HCT116 (cell line): ENCODE measurements at regions not wholly inside any gene's neighbourhood (a gene's known extent, or its start where the extent isn't known, plus 50 kb on each side); places are given as distances from the start of the nearest gene placed in this dataset.
"Not testable (repeated sequence)": the region's sequence is repeated elsewhere in the genome, so short reads cannot be mapped to it uniquely, and the experiment has no call there.

Experiments used
- ATAC-seq: fragments of 200-7000 bp; cut with Tn5 transposase; 2 replicates; pipeline ENCODE4 v1.9.1; 2020; ENCODE audit warnings: mild to moderate bottlenecking, moderate library complexity
- BruUV-seq: library from RNA; stranded (reverse); fragments of 400-500 nt; replicated peaks from 2 replicates; lab custom pipeline; 2021; lab: Mats Ljungman, UMichigan
- CTCF ChIA-PET: fragments of 300-600 bp; sonication (Branson Sonifier 250); formaldehyde crosslinking; loops from one replicate; lab custom pipeline; 2021; ENCODE audit warnings: antibody characterized with exemption; lab: Charles Lee
- POLR2A ChIA-PET: fragments of 300-600, 350-600 bp; sonication (Branson Sonifier 250); formaldehyde crosslinking; loops from one replicate; lab custom pipeline; 2021; ENCODE audit warnings: antibody characterized with exemption; lab: Charles Lee
- RAD21 ChIA-PET, 2 experiments: fragments of 300-600 bp; sonication (Branson Sonifier 250); formaldehyde crosslinking; loops; one replicate each; lab custom pipeline; 2023; ENCODE audit warnings: low total read pairs in 2 of 2; ENCODE audit not compliant: uncharacterized antibody in 2 of 2, unreplicated experiment in 2 of 2, low non-redundant PET in 1 of 2; lab: Charles Lee
- DNase-seq: peaks from one replicate; pipeline ENCODE4 v3.0.0-alpha.2; 2010; ENCODE audit warnings: low read depth, low spot score
- H2AFZ ChIP-seq: fragments of 200-600 bp; shearing (Covaris generic), sonication (generic); 2 replicates; pipeline ENCODE4 v1.6.1; 2017; ENCODE audit warnings: low read depth, mixed run types, mixed read lengths, antibody characterized with exemption, low read length; ENCODE audit not compliant: poor library complexity, severe bottlenecking
- H3K27ac ChIP-seq: 2 replicates; pipeline ENCODE4 v1.5.1; 2012; ENCODE audit warnings: low read depth, low read length
- H3K27me3 ChIP-seq: fragments of 200-600 bp; sonication (generic); 2 replicates; pipeline ENCODE4 v1.6.1; 2016; ENCODE audit warnings: mixed run types, low read length, mixed read lengths; ENCODE audit not compliant: insufficient read depth
- H3K36me3 ChIP-seq, 2 experiments: fragments of 200-500 bp in 1 of 2; fragments of 200-600 bp in 1 of 2; sonication (Bioruptor generic) in 1 of 2; sonication (generic) in 1 of 2; 2 replicates each; pipeline versions ENCODE4 v1.5.1 to v1.6.1; 2014 to 2016; ENCODE audit warnings: low read length in 2 of 2, inconsistent platforms in 1 of 2, mixed read lengths in 1 of 2, mixed run types in 1 of 2; ENCODE audit not compliant: insufficient read depth in 2 of 2, control insufficient read depth in 1 of 2
- H3K4me1 ChIP-seq, 2 experiments: fragments of 200-600 bp in 1 of 2; sonication (generic) in 1 of 2; 2 replicates each; pipeline versions ENCODE4 v1.5.1 to v1.6.1; 2012 to 2017; ENCODE audit warnings: low read length in 2 of 2, inconsistent platforms in 1 of 2, mild to moderate bottlenecking in 1 of 2, mixed read lengths in 1 of 2, mixed run types in 1 of 2, moderate library complexity in 1 of 2; ENCODE audit not compliant: insufficient read depth in 2 of 2, control insufficient read depth in 1 of 2
- H3K4me2 ChIP-seq: fragments of 200-600 bp; sonication (generic); 2 replicates; pipeline ENCODE4 v1.6.1; 2017; ENCODE audit warnings: mixed run types, low read length, mixed read lengths
- H3K4me3 ChIP-seq, 2 experiments: fragments of 200-600 bp in 1 of 2; sonication (generic) in 1 of 2; replicated peaks in 1 of 2; 2 replicates each; pipeline ENCODE4 v1.5.1; 2011 to 2016; ENCODE audit warnings: low read length in 2 of 2, control low read depth in 1 of 2, low read depth in 1 of 2, mild to moderate bottlenecking in 1 of 2, mixed read lengths in 1 of 2, mixed run types in 1 of 2
- H3K79me2 ChIP-seq: fragments of 200-600 bp; sonication (generic); 2 replicates; pipeline ENCODE4 v1.6.1; 2017; ENCODE audit warnings: mild to moderate bottlenecking, mixed run types, low read length, moderate library complexity, mixed read lengths; ENCODE audit not compliant: insufficient read depth
- H3K9ac ChIP-seq: fragments of 200-600 bp; sonication (generic); 2 replicates; pipeline ENCODE4 v1.6.1; 2016; ENCODE audit warnings: low read length, mixed read lengths
- H3K9me2 ChIP-seq: fragments of 200-600 bp; sonication (generic), shearing (Covaris generic); 2 replicates; pipeline ENCODE4 v1.6.1; 2017; ENCODE audit warnings: mixed run types, mild to moderate bottlenecking, moderate library complexity; ENCODE audit not compliant: insufficient read depth
- H3K9me3 ChIP-seq, 2 experiments: fragments of 200-500 bp in 1 of 2; fragments of 200-600 bp in 1 of 2; sonication (Bioruptor generic) in 1 of 2; sonication (generic) in 1 of 2; 2 replicates each; pipeline ENCODE4 v1.6.1; 2014 to 2017; ENCODE audit warnings: low read length in 2 of 2, mixed read lengths in 2 of 2, inconsistent platforms in 1 of 2, low read depth in 1 of 2, mild to moderate bottlenecking in 1 of 2, mixed run types in 1 of 2, moderate library complexity in 1 of 2; ENCODE audit not compliant: control insufficient read depth in 1 of 2, insufficient read depth in 1 of 2
- H4K20me1 ChIP-seq: fragments of 200-600 bp; sonication (generic), shearing (Covaris generic); 2 replicates; pipeline ENCODE4 v1.6.1; 2017; ENCODE audit warnings: mixed run types, mild to moderate bottlenecking, moderate library complexity; ENCODE audit not compliant: insufficient read depth
- ATF3 ChIP-seq: IDR thresholded peaks from 2 replicates; pipeline ENCODE4 v1.6.1; 2012
- CBX3 ChIP-seq: IDR thresholded peaks from 2 replicates; pipeline ENCODE4 v1.6.1; 2012; ENCODE audit warnings: low read depth
- FOSL1 ChIP-seq: IDR thresholded peaks from 2 replicates; pipeline ENCODE4 v1.6.1; 2012; ENCODE audit warnings: low read depth
- JUND ChIP-seq: IDR thresholded peaks from 2 replicates; pipeline ENCODE4 v1.6.1; 2012
- RAD21 ChIP-seq: IDR thresholded peaks from 2 replicates; pipeline ENCODE4 v1.6.1; 2012; ENCODE audit warnings: low read depth, mild to moderate bottlenecking
- SIN3A ChIP-seq: IDR thresholded peaks from 2 replicates; pipeline ENCODE4 v1.6.1; 2012; ENCODE audit warnings: low read depth
- TCF7L2 ChIP-seq: IDR thresholded peaks from 2 replicates; pipeline ENCODE4 v1.7.0; 2011; ENCODE audit warnings: borderline replicate concordance, inconsistent platforms; ENCODE audit not compliant: insufficient read depth, insufficient read length; ENCODE audit errors: extremely low read depth
- ZBTB33 ChIP-seq: IDR thresholded peaks from 2 replicates; pipeline ENCODE4 v1.6.1; 2011; ENCODE audit warnings: mild to moderate bottlenecking, low read length, moderate library complexity; ENCODE audit not compliant: insufficient replicate concordance; ENCODE audit errors: extremely low read depth
- ZFX ChIP-seq: fragments of 450-650 bp; IDR thresholded peaks from 2 replicates; pipeline ENCODE4 v1.6.1; 2017
- ZNF274 ChIP-seq: fragments of 200-500 bp; sonication (Bioruptor generic); IDR thresholded peaks from 2 replicates; pipeline ENCODE4 v1.6.1; 2014; ENCODE audit warnings: mild to moderate bottlenecking, low read depth, low read length, inconsistent platforms
- intact Hi-C: fragments of 100-400 bp; cut with micrococcal nuclease; formaldehyde crosslinking; loops from 2 replicates; pipeline ENCODE4 v1.10.0; 2022

DNA sequence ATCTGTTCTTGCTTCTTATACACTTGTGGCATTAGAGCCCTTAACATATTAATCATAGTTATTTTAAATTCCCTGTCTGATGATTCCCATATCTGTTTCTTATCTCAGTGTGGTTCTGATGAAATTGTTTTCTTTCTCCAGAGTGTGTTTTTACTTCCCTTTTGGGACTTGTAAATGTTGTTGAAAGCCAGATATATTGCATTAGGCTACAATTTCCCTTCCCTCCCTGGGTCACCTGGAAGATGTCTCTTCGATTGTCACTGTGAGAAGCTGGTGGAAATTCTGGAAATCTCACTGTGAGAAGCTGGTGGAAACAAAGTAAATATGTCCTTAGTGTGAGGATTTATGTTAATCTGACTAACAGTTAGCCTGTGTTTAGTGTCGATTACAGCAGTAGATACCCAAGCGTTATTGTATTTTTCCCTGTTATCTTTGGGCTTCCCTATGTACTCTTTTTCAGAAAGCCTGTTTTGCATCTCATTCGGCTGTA is 717.3 kb downstream of the TRHDE start:
- no peak for DNase-seq
- no peak overlapping the region for H2AFZ ChIP-seq
- intact Hi-C loops: no loop called here
- no peak overlapping the region for H3K9ac ChIP-seq
- ATAC-seq: no peak
- CTCF ChIA-PET: no interaction called here
- no peaks in the 10 kb centered on the region for H3K27me3 ChIP-seq
- H3K9me3 ChIP-seq: no peaks in the 10 kb centered on the region
- TF ChIP-seq CBX3 (no peak), ZNF274 (no peak), ZFX (no peak), SIN3A (no peak), FOSL1 (no peak), ZBTB33 (no peak), RAD21 (no peak), ATF3 (no peak), TCF7L2 (no peak), JUND (no peak)
- H3K9me2 ChIP-seq: no peaks in the 10 kb centered on the region
- H3K27ac ChIP-seq: no peak overlapping the region
- POLR2A ChIA-PET: no interaction called here
- no peaks in the 10 kb centered on the region for H3K79me2 ChIP-seq
- no peaks in the 10 kb centered on the region for H4K20me1 ChIP-seq
- no peak overlapping the region for H3K4me3 ChIP-seq
- no TSS peak for BruUV-seq
- H3K4me1 ChIP-seq: no peaks in the 10 kb centered on the region
- no peak overlapping the region for H3K4me2 ChIP-seq
- H3K36me3 ChIP-seq: no peaks in the 10 kb centered on the region
- RAD21 ChIA-PET: no interaction called here

DNA sequence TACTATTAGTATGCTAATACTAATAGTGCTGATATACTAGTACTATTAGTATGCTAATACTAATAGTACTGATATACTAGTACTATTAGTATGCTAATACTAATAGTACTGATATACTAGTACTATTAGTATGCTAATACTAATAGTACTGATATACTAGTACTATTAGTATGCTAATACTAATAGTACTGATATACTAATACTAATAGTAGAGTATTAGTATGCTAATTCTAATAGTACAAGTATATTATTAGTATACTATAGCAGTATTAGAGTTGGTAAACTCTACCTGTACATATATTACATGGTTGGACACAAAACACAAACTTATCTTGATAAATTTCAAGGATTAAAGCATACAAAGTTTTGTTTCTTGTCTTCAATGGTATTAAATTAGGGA is 722.9 kb downstream of the TRHDE start:
- H3K79me2 ChIP-seq, H3K4me3 ChIP-seq, H3K36me3 ChIP-seq, CTCF ChIA-PET, DNase-seq, ATAC-seq, H3K9ac ChIP-seq, H2AFZ ChIP-seq, H3K4me1 ChIP-seq, H3K9me3 ChIP-seq, intact Hi-C loops, H3K27me3 ChIP-seq, BruUV-seq, H3K4me2 ChIP-seq, POLR2A ChIA-PET, H4K20me1 ChIP-seq, H3K27ac ChIP-seq, RAD21 ChIA-PET, H3K9me2 ChIP-seq: not testable (repeated sequence)
